DLD1 (cell line): ENCODE measurements at regions not wholly inside any gene's neighbourhood (a gene's known extent, or its start where the extent isn't known, plus 50 kb on each side); places are given as distances from the start of the nearest gene placed in this dataset.

Source experiments
- in situ Hi-C: cut with HindIII; loops from 2 replicates; pipeline ENCODE4 v1.10.0; 2017; ENCODE audit warnings: low sequenced_read_pairs

- in situ Hi-C loops = no loop called here
These were observed 98.4 kb upstream of the NCKAP5 start for GRCh38 chr2:133666621-133667020.

- in situ Hi-C loops = no loop called here
These were observed 98.8 kb upstream of the NCKAP5 start for GRCh38 chr2:133667085-133667484.

- in situ Hi-C loops = no loop called here
These were observed 99.7 kb upstream of the NCKAP5 start for GRCh38 chr2:133667968-133668367.

- in situ Hi-C loops = no loop called here
These were observed 100.3 kb upstream of the NCKAP5 start for GRCh38 chr2:133668547-133668946.

- in situ Hi-C loops = no loop called here
These were observed 105.1 kb upstream of the NCKAP5 start for GRCh38 chr2:133673305-133673905.

GRCh38 chr2:133674066-133674432, 105.8 kb upstream of the NCKAP5 start:
- in situ Hi-C loops = no loop called here

- in situ Hi-C loops = no loop called here
These were observed 106.4 kb upstream of the NCKAP5 start for GRCh38 chr2:133674433-133675331.

- in situ Hi-C loops = no loop called here
These were observed 108.3 kb upstream of the NCKAP5 start for GRCh38 chr2:133676392-133677130.

GRCh38 chr2:133680343-133681049, 112.2 kb upstream of the NCKAP5 start:
- in situ Hi-C loops = no loop called here

GRCh38 chr2:133682347-133682746, 114.1 kb upstream of the NCKAP5 start:
- in situ Hi-C loops = no loop called here

- in situ Hi-C loops = no loop called here
These were observed 114.6 kb upstream of the NCKAP5 start for GRCh38 chr2:133682906-133683305.

- in situ Hi-C loops = no loop called here
These were observed 117.5 kb upstream of the NCKAP5 start for GRCh38 chr2:133685636-133686215.

- in situ Hi-C loops = no loop called here
These were observed 122.5 kb upstream of the NCKAP5 start for GRCh38 chr2:133690780-133691179.

- in situ Hi-C loops = no loop called here
These were observed 123.1 kb upstream of the NCKAP5 start for GRCh38 chr2:133691336-133691735.

GRCh38 chr2:133705287-133705686, 137.0 kb upstream of the NCKAP5 start:
- in situ Hi-C loops = no loop called here

- in situ Hi-C loops = no loop called here
These were observed 142.3 kb upstream of the NCKAP5 start for GRCh38 chr2:133710613-133711012.

- in situ Hi-C loops = no loop called here
These were observed 142.9 kb upstream of the NCKAP5 start for GRCh38 chr2:133711201-133711600.

GRCh38 chr2:133711806-133712205, 143.5 kb upstream of the NCKAP5 start:
- in situ Hi-C loops = no loop called here

- in situ Hi-C loops = no loop called here
These were observed 144.1 kb upstream of the NCKAP5 start for GRCh38 chr2:133712369-133712768.

GRCh38 chr2:133713049-133713580, 144.9 kb upstream of the NCKAP5 start:
- in situ Hi-C loops = no loop called here
